ENCODE measurements at regions not wholly inside any gene's neighbourhood (a gene's known extent, or its start where the extent isn't known, plus 50 kb on each side); places are given as distances from the start of the nearest gene placed in this dataset.

DNA sequence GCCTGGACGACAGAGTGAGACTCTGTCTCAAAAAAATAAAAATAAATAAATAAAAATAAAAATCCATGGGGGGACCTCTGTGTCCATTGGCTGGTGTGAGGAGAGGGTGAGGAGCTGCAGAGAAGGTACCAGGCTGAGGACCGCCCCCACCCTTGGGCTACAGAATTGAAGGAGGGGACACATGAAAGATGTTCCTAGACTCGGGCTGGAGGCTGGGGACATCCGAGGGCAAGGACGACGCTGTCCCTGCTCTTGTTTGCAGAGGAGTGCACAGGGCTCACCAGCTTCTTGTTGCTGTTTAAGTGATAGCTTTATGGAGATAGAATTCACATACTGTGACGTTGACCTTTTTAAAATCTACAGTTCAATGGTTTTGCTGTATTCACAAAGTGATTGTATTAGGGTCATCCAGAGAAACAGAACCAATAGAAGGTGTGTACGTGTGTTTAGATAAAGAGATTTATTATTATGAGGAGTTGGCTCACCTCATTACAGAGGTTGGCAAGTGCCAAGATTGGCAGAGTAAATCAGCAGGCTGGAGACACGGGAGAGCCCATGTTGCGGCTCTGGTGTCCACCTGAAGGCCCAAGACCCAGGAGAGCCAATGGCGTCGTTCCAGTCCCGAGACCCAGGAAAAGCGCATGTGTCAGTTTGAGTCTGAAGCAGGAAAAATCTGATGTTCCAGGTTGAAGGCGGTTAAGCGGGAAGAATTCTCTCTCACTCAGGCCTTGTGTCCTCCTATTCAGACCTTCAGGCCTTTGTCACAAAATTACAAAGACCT, 320.7 kb downstream of the SEC14L1 start:
- no peak for DNase-seq (ENCODE audit: low spot score)

DNA sequence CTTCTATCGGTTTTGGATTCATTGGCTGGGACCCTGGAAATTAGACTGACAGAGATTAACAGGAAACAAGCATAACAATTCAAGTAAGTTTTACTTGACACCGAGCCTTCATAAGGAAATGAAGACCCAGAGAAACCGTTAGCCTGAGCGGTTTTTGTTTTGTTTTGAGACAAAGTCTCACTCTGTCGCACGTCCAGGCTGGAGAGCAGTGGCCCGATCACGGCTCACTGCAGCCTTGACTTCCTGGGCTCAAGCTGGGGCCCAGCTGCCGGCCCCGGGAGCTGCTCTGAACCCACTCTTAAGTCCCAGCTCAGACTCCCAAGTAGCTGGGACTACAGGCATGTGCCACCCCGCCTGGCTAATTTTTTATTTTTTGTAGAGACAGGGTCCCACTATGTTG, 321.3 kb downstream of the SEC14L1 start:
- no peak for DNase-seq (ENCODE audit: low spot score)

DNA sequence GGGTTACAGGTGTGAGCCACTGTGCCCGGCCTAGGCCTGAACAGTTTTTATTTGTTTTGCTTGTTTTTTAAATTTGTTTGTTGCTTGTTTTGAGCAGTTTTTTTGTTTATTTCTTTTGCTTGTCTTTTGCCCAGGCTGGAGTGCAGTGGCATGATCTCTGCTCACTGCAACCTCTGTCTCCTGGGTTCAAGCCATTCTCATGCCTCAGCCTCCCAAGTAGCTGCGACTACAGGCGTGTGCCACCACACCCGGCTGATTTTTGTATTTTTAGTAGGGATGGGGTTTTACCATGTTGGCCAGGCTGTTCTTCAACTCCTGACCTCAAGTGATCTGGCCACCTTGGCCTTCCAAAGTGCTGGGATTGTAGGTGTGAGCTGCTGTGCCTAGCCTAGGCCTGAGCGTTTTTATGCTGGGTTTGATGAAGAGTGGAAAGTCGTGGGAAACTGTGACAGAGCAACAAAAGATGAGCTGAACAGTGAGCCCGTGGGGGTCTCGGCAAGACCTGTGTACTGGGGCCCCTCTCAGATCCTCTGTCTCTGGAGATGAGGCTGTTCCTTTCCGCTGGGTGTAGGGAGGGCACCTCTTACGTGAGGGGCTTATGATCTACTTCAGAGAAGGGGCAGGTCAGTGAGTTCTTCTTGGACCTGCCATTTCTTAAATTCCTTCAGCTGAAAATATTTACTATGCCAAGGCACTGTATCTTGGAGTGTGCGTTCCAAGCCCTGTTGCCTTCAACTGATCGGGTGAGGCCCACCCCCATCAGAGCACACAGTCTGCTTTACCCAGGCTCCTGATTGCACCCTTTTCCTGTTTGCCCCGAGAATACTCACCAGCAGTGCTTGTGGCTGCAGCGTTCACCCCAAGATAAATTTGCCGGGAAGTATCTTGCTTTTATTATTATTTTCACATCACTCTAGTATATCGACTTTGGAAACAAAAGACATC, 322.1 kb downstream of the SEC14L1 start:
- no peak for DNase-seq (ENCODE audit: low spot score)

DNA sequence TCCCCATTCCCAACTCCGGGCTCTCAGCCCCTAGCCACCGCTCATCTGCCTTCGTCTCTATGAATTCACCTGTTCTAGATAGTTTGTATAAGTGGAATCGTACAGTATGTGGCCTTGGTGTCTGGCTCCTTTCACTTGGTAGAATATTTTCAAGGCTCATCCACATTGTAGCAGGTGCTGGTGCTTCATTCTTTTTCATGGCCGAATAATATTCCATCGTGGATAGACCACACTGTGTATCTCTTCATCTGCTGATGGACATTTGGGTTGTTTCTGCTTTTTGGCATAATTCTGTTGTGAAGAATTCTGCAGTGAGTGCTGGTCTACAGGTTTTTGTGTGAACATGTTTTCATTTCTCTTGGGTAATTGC, 324.2 kb downstream of the SEC14L1 start:
- DNase-seq (ENCODE audit: low spot score): no peak

DNA sequence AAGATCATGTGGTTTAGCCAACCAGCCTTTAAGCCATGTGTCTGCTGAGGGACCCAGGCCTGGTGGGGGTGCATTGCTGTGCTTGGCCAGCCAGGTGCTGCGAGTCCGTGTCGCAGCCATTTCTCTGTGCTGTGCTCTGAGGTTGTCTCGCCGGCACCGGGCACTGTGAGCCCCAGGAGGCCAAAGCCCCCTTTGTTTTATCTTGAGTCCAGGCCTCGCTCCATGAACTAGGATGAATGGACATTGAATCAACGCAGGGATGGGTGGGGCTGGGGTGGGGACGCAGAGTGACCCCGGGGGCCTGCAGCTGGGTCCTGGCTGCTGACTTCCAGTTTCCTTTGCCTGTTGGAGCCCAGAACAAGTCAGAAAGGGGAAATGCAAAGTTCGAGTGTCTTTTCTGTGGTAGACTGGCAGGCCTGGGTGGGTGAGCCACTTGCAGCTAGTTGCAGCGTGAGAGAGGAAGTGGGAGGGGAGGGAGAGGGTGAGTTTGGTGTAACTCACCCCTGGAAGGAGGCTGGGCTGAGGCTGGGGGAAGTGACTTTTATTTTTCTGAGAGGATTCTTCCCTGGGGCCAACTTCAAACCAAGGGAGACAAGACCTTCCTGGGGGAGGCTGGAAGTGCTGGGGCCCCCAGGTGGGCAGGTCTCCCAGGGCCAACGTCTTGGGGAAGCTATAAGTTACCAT, 324.7 kb downstream of the SEC14L1 start:
- DNase-seq (ENCODE audit: low spot score): peak; percentile 61

DNA sequence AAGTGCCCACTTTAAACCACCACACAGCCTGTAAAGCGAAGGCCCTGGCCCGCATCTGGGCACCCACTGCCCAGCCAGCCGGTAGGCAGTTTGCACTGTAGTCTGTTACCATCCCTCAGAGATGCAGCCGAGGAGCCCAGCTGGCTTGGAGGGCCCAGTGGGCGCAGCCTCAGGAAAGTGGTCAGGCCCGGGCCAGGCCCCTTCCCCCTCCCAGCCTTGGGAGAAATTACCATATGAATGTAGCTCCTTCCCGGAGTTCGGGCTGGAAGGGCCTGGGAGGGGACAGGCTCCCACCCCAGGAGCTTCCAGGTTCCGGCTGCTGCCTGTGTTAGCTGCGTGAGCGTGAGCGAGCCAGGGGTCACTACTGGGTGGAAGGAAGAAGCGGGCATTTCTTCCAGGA, 325.4 kb downstream of the SEC14L1 start:
- no peak for DNase-seq (ENCODE audit: low spot score)

DNA sequence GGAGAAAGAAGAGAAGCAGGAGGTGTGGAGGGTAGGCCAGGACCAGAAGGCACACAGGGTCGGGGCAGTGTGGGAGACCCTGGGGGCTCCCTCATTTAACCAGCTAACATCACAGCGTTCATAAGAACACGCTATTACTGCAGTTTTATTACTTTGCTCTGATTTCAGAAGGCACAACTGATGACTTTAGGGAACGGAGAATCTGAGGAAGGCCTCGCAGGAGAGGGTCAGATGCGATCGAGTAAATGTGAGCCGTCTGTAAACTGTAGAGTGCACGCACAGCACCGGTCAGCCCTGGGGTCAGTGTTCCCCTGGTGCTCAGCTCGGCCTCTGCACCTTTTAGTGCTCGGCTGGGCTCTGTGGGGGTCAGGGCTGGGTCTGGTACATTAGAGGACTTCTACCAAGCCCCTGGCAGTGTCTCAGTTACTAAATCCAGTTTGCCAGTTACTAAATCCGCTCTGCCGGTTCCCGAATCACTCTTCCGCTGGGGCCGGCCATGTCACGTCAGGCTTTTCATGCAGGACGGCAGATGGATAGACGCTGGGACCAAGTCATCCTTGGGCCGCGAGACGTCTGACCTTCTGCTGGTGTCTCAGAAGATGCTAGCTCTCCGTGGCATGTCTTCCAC, 325.9 kb downstream of the SEC14L1 start:
- no peak for DNase-seq (ENCODE audit: low spot score)

DNA sequence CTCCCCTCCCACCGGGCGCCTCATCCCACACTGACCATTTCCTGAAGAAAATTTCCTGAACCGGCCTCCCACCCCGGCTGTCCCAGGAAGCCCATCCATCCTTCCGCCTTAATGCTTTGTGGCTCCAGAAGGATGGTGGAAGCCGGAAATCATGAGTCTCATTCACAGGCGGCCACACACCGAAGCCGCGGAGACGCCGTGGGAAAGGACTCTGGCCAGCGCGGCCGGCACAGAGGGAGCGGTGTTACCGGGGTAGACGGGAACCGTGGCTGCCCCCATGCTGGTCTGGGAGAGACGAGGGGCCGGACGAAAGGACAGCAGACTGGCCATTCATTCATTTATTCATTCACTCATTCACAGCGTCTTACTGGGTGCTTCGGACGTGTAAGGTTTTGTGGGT, 326.8 kb downstream of the SEC14L1 start:
- no peak for DNase-seq (ENCODE audit: low spot score)

DNA sequence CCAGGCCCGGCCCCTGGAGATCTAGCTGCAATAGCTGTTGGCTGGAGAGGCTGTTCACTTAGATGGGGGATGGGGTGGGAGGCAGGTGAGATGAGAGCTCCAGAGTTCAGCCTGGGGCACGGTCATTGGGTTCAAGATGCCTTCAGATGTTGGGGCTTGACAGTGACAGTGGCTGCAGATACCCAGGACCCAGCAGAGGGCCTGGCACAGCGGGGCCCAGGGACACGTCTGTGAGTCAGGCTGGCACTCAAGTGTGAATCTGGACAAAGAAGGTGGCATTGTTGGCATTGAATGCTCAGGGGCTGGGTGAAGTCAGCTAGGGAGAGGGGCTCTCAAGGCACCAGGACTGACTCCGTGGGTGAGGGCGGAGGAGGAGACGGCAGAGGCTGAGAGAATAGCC, 328.1 kb downstream of the SEC14L1 start:
- no peak for DNase-seq (ENCODE audit: low spot score)

DNA sequence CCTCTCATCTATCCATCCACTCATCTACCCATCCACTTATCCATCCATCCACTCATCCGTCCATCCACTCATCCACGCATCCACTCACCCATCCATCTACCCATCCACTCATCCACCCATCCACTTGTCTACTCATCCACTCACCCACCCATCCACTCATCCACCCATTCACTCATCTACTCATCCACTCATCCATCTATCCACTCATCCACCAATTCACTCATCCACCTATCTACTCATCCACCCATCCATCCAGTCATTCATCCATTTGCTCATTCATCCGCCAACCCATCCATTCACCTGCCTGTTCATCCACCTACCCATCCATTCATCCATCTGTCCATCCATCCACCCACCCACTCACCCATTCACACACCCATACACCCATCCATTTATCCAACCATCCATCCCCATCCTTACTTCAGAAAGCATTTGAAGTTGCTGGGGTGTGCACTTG, 329.6 kb downstream of the SEC14L1 start:
- DNase-seq (ENCODE audit: low spot score): no peak

DNA sequence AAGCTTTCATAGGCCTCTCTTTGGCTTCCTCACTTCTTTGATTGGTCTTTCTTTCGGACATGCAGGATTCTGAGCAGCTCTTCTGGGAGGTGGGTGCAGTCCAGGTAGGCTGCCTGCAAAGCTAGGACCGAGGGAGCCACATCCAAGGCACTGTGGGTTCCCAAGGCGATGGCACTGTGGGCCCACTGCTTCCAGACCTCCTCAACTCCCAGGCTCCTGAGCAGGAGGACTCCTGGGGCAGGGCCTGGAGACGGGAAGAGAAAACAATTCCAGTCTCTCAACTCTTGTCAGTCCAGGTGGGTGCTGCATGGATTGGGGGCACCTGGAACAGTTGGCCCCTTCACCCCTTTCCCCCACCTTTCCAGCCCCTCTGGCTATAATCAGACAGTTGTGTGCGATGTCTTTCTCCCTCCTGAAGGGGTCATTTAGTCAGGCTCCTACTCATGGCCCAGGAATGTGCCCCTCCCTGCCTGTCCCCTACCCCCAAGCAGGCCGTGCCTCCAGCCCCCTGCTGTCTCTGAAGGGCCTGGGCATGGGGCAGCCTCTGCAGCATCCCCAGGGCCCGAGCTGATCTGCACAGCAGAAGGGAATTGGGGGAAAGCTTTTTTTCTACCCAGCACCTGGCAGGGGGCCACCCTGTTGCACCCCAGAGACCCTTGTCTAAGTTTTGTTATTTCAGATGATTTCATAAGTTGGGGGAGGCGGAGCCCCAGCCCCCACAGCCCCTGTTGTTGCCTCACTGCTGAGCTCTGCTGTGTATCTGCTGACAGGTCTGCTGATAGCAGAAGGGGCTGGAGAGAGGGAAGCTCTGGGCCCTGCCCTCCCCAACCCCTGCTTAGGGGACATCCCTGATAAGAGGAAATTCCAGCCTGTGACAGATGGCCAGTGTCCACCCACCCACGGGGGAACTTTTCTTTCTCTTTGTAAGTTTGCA, 330.3 kb downstream of the SEC14L1 start:
- peak; percentile 29 for DNase-seq (ENCODE audit: low spot score)

DNA sequence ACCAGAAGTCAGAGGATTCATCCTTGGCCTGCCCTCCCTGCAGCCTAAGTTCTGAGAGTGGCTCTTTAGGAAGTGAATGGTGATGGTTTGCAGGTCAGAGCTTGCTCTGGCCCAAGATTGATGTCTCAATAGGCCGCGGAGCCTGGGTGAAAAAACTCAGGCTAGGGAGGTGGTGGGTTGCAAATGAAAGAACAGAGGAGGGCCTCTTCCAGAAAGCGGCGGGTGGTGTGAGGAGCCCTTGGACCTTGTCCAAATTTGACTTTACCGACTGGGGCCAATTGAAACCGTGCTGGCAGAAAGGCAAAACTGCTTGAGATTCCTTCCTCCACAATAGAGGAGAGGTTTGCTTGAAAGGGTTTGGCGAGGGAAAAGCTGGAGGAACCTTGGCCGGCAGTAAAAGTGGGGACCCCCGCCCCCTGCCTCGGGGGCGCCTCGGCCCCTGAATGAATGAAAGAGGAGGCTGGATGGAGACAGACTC, 331.3 kb downstream of the SEC14L1 start:
- peak; percentile 43 for DNase-seq (ENCODE audit: low spot score)

DNA sequence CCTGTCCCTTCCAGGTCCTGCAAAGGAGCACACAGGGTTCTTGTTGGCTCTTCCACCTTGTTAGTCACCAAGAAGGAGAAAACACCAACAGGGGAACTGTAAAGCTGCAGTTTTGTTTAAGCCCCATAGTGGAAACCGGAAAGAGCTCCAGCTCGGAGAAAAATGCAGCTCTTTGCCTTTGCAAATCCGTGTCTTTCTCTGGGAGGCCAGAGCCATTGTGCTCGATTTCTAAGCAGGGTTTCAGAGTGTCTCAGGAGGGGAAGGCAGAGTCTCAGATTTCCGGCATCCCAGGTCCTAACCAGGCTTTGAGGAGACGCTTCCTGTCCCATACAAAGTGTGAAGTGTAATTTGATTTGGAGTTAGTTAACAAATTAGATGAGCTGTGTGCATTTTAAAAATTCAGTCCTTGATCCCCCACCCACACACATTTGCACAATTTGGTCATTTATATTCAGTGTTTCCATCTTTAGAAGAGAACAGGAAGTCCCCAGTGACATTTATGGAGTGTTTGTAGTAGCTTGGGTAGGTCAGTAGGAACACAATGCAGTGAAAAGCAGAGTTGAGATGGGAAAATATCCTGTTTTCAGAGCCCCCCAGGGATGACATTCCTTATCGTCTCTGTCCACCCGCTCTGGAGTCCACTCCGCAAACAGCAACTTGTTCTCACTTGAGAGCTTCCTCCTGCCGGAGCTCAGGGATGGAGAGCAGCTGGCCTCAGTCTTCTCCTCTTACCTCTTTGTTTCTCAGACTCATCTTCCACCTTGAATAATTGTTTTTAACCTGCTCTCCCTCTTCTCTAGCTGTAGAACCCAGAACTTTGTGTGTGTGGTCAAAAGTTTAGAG, 331.9 kb downstream of the SEC14L1 start:
- DNase-seq (ENCODE audit: low spot score): no peak

DNA sequence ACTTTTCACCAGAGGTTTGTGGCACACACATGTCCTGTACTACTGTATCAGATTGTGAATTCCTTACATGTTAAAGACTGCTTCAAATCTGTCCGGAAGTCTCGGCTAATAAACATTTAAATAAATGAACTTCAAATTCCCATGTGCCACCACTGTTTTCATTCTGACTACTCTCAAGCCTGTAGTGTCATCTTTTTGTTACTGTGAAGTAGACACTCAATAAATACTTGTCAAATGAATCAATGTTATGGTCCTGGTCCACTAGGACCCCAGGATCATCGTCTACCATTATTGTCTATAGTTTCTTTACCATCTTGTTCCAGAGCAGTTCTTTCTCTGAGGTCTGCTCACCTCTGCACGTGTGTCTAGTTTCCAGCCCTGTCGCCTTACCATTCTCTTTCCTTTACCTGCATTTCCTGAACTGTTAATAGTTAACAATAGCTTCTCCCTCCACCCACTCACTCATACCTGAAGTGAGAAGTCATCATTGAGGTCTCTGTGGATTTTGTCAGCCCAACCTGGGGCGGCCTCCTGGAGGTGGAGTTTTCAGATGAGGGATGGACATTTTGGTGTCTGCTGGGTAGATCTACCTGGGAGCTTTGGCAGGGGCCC, 333.0 kb downstream of the SEC14L1 start:
- DNase-seq (ENCODE audit: low spot score): no peak

DNA sequence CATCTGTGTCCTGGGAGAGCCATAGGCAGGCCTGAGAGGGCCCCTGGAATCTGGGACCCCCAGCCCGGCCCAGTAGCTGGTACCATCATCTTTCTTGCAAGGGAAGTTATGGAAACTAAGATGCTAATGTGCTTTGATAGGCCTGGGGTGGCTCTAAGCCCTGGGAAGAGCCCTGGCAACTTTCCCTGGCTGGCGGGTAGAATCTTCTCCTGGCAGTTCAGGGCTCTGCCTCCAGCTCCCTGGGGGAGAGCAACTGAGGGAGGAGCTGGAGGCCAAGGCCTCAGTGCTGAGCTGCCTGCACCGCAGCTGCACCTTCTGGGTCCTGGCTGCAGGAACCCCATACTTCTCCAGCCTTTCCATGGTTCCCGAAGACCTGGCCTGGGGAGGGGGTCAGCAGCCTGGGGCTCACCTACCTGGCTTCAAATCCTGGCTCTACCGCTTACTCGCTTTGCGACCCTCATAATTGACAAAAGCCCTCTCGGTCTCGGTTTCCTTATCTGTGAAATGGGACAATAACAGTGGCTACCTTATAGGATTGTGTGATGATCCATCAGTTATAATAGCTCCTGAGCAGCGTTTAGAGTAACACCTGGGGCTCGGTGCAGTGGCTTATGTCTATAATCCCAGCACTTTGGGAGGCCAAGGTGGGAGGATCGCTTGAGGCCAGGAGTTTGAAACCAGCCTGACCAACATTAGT, 333.7 kb downstream of the SEC14L1 start:
- DNase-seq (ENCODE audit: low spot score): no peak

DNA sequence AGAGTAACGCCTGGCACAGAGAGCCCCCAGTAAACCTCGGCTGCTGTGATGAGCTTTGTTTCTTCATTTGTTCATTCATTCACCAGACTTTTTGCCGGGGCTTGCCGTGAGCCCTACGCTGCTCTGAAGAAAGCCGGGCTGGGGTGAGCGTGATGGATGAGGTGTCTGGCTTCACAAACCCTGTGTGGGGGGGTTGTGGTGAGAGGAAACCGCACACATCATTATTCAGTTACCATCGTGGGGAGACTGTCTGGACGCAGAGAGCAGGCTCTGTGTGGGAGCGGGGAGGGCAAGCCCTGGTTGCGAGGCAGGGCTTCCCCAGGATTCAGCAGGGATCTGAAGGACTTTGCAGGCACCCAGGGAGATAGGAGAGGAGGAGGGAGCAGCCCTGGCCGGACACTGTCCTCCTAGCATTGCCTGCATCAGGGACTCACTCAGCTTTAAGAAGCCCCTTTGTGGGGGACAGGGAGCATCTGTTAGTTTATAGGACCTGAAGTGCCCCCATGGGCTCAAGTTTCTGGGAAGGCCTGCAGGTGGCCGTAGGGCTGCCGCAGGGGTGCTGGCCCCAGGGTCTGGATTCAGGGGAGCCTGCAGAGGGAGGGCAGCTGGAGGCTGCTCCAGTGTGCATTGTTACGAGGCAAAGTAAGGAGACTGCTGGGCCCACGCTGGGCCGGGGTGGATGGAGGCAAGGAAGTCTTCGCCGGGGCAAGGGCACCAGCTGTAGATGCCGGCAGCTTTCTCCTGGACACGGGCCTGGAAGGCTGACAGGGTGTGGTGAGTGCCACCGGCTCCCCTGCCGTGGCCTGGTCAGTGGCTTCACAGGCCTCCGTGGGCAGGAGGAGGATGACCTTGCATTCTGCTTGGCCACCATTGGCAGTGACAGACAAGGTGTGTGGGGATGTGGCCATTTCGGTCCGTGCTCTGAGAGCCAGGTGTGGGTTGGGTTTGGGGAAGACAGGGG, 334.5 kb downstream of the SEC14L1 start:
- DNase-seq (ENCODE audit: low spot score): peak; percentile 76

DNA sequence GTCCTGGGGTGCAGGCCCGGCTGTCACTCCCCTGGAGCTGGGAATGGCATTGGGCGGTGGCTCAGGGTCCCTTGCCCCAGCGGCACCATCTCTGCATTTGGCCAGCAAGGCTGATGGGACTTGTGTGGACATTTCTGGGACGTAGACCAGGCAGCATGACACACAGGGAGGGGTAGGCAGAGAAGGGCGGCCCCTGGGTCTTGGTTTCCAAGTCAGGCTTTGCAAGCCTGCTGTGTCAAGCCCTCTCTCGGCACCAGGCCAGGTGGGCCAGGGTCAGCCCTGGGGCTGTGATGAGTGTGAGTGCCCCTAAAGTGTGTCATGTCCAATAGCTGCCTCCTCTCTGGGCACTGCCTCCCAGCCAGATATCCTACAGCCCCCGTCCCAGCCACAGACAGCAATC, 335.2 kb downstream of the SEC14L1 start:
- DNase-seq (ENCODE audit: low spot score): no peak

DNA sequence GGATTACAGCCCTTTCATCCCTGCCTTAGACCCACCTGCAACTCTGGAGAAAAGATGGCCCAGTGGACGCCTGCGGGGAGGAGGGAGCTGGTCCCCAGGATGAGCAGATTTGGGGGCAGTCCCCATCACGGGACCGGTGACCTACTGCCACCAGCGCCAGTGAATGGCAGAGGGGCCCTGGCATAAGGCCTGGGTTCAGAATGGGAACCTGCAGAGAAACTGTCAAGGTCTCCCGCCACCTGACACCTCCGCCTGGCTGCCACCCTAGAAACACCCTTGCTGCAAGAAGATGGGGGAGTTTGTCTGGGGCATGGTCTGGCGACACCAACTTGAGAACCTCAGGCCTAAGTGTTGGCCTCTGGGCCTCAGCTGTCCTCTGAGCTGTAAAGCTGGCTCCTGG, 335.7 kb downstream of the SEC14L1 start:
- DNase-seq (ENCODE audit: low spot score): no peak

Data from AG20443 (cell line).